SH-SY5Y (cell line): ENCODE measurements at regions not wholly inside any gene's neighbourhood (a gene's known extent, or its start where the extent isn't known, plus 50 kb on each side); places are given as distances from the start of the nearest gene placed in this dataset.

ENCODE experiments used
- GATA2 ChIP-seq: IDR thresholded peaks from 2 replicates; pipeline ENCODE4 v1.6.1; 2011; ENCODE audit warnings: mild to moderate bottlenecking, low read depth, low read length
- GATA3 ChIP-seq: IDR thresholded peaks from 2 replicates; pipeline ENCODE4 v1.6.1; 2011; ENCODE audit warnings: low read depth, mild to moderate bottlenecking, low read length, moderate library complexity

GRCh38 chr3:166405896-166406295 lies 568.7 kb upstream of the BCHE start:
- no peak for TF ChIP-seq GATA2
- TF ChIP-seq GATA3 = no peak

DNA sequence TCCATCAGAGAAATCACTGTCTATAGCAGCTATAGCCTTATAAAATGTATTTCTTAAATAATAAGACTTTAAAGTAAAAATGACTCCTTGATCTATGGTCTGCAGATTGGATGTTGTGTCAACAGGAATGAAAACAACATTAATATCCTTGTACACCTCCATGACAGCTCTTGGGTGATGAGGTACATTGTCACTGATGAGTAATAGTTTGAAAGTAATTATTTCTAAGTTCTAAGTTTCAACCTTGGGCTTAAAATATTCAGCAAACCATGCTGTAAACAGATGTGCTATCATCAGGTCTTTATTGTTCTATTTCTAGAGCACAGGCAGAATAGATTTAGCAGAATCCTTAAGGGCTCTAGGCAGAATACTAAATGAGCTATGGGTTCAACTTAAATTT lies 568.2 kb upstream of the BCHE start:
- TF ChIP-seq GATA3 (no peak), GATA2 (no peak)

DNA sequence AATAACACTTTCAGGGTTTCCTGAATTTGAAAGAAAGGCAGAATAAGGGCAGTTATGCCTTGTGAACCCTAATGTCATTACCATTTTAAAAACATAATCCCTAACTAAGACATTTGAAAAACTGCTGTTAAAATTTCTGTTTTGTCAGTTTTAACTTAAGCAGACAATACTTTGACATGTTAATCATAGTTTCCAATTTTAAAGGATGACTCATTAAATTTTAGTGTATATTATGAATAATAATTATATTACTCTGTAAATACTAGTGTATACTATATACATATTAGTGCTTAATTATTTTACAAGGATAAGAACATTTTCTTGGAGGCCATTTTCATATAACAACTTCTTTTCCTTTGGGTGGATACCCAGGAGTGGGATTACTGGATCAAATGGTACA lies 553.1 kb upstream of the BCHE start:
- TF ChIP-seq GATA3 = no peak
- TF ChIP-seq GATA2 = no peak

- TF ChIP-seq GATA3 = no peak
Measured at GRCh38 chr3:166388321-166388720, 551.1 kb upstream of the BCHE start.

GRCh38 chr3:166372571-166373106 lies 535.4 kb upstream of the BCHE start:
- TF ChIP-seq GATA2 (no peak), GATA3 (no peak)

DNA sequence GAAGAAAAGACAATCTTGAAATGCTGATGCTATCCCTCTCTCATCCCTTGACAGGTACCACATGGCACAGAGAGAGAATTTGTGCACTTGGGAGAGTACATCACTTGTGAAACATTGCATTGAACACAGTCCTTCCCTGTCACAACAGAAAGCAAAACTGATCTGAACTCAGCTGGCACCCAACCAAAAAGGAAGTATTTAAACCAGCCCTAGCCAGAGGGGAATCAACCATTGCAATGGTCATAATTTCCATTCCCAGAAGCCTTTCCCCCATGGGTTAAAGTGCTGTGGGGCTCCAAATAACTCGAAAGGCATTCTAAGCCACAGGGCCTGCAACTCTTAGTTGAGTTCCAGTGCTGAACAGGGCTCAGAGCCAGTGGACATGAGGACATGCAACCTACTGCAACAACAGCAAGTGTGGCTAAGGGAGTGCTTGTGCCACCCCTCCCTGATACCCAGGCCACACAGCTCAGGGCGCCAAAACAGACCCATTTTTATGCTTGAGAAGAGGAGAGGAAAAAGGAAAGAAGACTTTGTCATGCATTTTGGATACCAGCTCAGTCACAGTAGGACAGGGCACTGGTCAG lies 530.8 kb upstream of the BCHE start:
- TF ChIP-seq GATA2 (no peak), GATA3 (no peak)

GRCh38 chr3:166362698-166363097 lies 525.5 kb upstream of the BCHE start:
- TF ChIP-seq GATA3 (no peak), GATA2 (no peak)

DNA sequence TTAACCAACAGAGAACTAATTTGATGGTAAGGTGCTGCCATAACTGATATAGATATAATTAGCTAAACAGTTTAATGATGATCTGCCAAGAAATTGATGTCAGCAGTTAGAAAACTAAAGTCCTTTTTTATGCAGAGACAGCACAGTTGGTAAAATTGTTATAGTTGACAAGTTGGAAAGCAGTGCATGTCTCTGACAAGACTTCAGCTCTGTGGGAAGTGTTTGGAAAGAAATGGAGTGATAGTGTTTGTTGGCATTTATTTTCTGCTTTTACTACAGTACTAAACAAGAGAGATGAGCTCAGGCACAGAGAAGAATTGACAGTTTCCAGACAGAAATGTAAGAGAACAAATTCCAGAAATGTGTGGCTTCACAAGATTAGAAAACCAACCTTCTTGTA lies 523.5 kb upstream of the BCHE start:
- TF ChIP-seq GATA2 (no peak), GATA3 (no peak)

- no peak for TF ChIP-seq GATA2
- no peak for TF ChIP-seq GATA3
Measured at GRCh38 chr3:166351461-166351860, 514.2 kb upstream of the BCHE start.

DNA sequence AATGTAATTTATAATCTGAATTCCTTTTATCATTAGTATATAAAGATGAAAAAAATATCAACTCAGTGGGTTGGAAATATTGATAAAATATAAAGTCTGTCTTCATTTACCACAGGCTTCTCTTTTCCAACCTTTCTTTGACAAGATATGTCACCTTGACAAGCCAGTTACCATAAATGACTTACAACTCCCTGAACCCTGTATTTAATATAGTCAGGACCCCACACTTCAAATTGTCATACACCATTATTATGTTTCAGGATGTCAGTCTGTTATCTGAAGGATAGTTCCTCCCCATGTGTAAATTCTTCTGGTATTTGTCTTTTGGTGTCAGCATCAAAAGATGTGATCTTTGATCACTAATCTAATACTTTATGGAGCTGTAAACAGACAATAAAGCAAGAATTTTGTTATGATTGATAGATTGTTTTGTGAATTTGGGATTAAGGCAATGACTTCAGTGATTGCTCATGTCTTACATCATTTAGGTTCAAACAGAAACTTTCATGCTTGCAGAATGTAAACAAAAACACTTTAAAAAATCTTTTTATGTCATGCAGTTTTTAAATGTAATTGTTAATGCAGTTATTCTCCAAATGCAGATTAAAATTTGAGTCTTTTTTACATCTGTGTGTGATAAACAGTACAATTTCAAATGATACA lies 503.5 kb upstream of the BCHE start:
- no peak for TF ChIP-seq GATA3

- TF ChIP-seq GATA3 (no peak), GATA2 (no peak)
Measured at GRCh38 chr3:166324401-166324800, 487.2 kb upstream of the BCHE start.

DNA sequence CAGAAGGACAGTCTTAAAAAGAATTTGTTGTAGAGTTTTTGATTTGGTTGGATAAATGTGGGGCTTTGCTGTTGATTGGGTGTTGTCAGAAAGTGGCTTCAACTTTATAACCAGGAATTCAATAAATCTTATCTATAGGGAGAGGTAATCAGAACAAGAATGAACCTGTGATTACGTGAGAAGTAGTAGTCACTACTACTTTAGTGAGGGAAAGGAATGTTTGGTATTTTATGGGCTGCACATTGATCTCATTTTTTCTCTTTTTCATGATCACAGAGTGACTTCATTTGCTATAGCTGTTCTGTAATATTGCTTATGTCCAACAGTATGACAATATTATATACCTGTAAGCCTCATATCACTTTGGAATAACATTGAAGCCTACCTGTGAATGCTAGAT lies 485.2 kb upstream of the BCHE start:
- no peak for TF ChIP-seq GATA2
- TF ChIP-seq GATA3 = no peak

DNA sequence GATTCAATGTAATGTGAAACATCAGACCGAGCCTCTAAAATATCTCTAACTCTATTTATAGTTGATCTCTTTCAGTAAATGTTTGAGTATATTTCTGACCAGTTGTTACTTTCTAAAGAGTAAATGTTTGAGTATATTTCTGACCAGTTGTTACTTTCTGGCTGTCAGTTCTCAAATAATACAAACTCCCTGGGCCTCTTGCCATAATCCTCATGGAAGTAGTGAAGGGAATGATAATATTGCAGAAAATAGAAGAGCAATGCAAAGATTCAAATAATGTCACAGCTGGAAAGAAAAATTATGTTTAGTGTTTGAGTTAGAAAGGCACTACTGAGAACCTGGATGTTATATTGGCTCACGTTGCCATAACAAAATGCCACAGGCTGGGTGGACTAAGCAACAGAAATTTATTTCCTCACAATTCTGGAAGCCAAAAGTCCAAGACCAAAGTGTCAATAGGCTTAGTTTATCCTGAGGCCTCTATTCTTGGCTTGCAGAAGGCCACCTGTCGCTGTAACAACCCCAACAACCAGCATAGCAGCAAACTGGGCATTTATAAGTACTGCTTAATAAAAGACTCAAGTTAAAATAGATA lies 470.6 kb upstream of the BCHE start:
- TF ChIP-seq GATA2 = no peak
- no peak for TF ChIP-seq GATA3

DNA sequence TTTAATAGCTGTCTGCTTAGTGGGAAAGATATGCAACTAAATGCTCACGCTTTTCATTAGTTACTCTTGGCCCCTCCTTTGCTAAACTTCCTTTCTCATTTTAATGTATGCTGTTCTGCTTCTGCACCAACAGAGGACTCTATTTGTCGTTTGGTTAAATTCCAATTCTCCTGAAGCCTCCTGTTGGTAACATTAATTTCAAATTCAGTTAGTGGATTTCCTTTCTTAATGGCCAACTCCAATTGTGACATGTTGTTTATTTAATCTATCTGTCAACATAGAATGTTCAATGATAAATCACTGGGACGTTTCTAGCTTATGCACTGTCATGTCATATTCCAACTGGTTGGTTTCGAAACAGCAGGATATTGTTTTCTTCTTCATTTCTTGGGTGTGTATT lies 467.4 kb upstream of the BCHE start:
- TF ChIP-seq GATA3 (no peak), GATA2 (no peak)

DNA sequence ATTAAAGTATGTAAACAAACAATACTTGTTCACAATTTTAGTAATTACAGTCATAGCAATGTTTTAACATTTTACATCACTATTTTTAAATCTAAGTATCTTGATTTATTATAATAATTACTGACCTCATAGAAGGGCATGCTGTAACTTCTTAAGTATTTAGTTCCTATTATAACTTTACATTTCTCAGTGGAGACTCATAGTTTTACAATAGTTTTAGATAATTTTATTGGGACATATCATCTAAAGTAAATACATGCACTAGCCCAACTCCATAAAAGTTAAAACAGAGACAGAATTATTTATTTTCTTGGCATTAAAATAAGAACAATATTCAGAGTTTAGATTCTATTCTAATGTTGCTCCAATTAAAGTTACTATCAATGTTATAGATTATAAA lies 466.5 kb upstream of the BCHE start:
- TF ChIP-seq GATA2 (no peak), GATA3 (no peak)
